ENCODE measurements at regions not wholly inside any gene's neighbourhood (a gene's known extent, or its start where the extent isn't known, plus 50 kb on each side); places are given as distances from the start of the nearest gene placed in this dataset.
A peak's percentile ranks its signal among the peaks of the same experiment; 100 is the strongest.

DNA sequence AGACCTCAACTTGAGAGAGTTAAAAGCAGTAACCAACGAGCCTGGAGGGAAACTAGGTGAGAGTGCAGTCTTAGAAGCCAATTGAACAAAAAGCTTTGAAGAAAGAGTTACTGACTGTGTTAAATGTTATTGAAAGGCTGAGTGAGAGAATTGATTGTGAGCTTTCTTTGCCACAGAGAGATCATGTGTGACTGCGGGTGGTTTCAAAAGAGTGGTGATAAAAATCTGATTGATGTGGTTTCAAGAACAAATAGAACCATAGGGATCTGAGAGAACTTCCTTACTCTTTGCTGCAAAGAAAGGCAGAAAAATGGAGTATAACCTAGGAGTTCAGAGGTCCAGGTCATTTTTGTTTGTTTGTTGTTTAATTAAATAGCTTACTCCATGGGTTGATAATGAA, 759.9 kb upstream of the ALCAM start:
- H3K4me3 ChIP-seq (ENCODE audit: low read depth, low read length): no peak overlapping the region
- TF ChIP-seq, protein P1, sequence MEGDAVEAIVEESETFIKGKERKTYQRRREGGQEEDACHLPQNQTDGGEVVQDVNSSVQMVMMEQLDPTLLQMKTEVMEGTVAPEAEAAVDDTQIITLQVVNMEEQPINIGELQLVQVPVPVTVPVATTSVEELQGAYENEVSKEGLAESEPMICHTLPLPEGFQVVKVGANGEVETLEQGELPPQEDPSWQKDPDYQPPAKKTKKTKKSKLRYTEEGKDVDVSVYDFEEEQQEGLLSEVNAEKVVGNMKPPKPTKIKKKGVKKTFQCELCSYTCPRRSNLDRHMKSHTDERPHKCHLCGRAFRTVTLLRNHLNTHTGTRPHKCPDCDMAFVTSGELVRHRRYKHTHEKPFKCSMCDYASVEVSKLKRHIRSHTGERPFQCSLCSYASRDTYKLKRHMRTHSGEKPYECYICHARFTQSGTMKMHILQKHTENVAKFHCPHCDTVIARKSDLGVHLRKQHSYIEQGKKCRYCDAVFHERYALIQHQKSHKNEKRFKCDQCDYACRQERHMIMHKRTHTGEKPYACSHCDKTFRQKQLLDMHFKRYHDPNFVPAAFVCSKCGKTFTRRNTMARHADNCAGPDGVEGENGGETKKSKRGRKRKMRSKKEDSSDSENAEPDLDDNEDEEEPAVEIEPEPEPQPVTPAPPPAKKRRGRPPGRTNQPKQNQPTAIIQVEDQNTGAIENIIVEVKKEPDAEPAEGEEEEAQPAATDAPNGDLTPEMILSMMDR (conservative IDR thresholded peaks at IDR 0.05; ENCODE audit: low read depth, low read length): no peak
- no peak for DNase-seq (ENCODE audit: low read depth)

DNA sequence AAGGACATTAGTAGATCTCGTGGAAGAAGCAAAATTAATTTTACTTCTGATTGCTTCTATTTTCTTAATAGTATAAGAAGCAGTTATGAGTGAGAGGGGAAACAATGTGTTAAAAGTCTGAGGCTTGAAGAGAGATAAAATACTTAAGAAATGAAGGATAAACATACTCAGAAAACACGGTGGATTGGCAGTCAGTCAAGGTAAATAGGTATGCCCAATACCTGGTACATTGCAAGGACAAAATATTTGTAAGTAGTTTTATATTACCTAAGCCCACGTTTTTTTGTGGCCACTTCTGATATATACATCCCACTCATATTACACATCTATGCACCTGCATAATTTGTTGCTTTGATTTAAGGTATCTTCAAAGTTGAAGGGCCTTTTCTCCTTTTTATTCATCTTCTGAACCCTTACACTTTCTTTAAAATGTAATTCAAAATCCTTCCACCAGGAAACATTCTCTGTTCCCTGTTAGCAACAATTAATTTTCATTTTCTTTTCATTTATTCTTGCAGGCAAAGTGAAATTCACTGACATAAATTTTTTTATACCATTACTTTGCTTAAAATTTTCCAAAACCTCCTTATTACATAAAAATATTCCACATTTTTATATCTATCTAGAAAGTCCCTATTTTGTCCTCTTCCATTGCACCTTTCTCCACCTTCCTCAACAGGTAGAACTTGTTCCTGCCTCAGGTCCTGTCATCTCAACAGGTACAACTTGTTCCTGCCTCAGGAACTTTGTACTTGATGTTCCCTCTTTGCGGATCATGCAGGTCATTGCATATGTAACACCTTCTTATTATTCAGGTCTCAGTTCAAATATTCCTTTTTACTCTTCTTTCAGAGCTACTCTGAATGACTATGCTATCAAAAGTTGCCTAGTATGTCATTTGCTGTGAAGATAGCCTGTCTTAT, 755.7 kb upstream of the ALCAM start:
- H3K4me3 ChIP-seq (ENCODE audit: low read depth, low read length): no peak overlapping the region
- no peak for DNase-seq (ENCODE audit: low read depth)
- TF ChIP-seq, protein P1 (conservative IDR thresholded peaks at IDR 0.05; ENCODE audit: low read depth, low read length): no peak

DNA sequence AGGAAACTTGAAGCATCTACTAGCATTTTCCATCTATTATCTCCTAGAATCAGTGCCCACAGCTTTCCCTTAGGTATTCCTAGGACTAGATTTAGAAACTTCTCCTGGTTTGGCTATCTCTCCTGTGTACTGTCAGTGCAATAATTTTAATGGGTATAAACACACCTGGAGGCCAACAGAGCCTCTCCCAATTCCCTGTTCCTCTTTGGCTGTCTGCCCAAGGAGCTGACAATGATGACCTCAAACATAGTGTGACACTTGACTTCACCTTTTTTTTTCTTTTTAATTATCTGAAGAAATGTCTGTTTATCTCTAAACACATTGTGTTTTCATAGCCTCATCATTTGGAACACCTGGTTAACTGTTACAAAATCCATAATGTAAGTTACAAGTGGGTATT, 754.5 kb upstream of the ALCAM start:
- TF ChIP-seq, protein P1 (conservative IDR thresholded peaks at IDR 0.05; ENCODE audit: low read depth, low read length): no peak
- no peak overlapping the region for H3K4me3 ChIP-seq (ENCODE audit: low read depth, low read length)
- DNase-seq (ENCODE audit: low read depth): no peak

DNA sequence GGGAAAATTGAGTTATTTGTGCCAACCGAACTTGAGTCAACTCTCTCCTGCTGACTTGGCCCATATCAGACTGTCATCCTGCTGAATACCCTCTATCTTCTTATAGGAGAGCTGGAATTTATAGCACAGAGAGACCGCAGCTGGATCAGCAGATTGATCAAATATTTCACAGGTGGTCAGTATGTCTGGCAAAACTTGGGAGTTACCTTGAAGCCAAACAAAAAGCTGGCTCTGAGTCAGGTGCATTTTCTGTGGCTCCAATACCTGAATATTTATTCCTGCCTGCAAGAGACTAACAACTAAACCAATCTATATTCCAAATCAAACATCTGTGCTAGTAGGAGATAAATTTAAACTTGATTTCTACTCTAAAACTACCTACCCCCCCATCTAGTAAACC, 752.1 kb upstream of the ALCAM start:
- TF ChIP-seq, protein P1 (conservative IDR thresholded peaks at IDR 0.05; ENCODE audit: low read depth, low read length): no peak
- DNase-seq (ENCODE audit: low read depth): no peak
- no peak overlapping the region for H3K4me3 ChIP-seq (ENCODE audit: low read depth, low read length)

DNA sequence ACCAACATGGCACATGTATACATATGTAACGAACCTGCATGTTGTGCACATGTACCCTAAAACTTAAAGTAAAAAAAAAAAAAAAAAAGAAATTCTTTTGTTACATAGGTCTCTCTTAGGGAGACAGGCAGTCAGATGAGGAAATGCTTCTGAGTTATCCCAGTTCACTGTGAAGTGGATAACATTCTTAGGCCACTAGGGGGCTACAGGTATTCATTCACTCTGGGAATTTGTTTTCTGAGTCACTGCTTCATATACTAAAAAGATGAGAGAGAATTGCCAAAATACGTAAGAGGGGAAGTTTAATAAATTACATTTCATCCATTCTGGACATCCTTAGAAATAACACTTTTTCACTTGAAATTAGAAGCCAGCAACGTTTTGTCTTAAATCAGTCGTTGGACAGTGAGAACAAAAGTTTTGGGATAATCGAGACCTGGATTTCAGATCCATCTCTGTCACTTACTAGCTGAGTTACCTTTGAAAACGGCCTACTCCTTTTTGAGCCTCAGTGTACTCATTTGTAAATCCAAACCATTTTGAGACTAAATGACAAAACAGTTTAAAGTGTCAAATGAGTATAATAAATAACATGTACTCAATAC, 738.4 kb upstream of the ALCAM start:
- DNase-seq (ENCODE audit: low read depth): peak; percentile 84
- TF ChIP-seq, protein P1 (conservative IDR thresholded peaks at IDR 0.05; ENCODE audit: low read depth, low read length): peak; percentile 77
- no peak overlapping the region for H3K4me3 ChIP-seq (ENCODE audit: low read depth, low read length)

DNA sequence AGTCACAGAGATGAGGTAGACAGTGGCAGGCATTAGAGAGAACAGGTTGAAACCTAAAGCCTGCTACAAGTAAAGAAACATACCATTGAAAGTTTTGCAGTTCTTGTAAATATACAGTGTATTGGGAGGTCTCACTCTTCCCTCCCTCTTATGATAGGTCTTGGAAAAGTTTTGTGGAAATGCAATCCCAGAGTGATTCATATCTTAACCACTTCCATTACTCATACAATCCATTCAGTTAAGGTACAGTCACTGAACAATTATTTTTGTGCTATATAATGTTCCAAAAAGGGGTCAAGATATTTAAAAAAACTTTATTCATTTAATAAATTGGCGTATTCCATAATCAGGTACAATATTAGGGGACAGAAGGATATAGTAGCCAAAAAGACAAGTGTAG, 737.7 kb upstream of the ALCAM start:
- TF ChIP-seq, protein P1 (conservative IDR thresholded peaks at IDR 0.05; ENCODE audit: low read depth, low read length): no peak
- no peak overlapping the region for H3K4me3 ChIP-seq (ENCODE audit: low read depth, low read length)
- DNase-seq (ENCODE audit: low read depth): peak; percentile 72
